GM06990 (cell line): ENCODE measurements at regions not wholly inside any gene's neighbourhood (a gene's known extent, or its start where the extent isn't known, plus 50 kb on each side); places are given as distances from the start of the nearest gene placed in this dataset.

Experiments used
- DNase-seq: peaks from one replicate; pipeline ENCODE4 v3.0.0-alpha.2; 2011; ENCODE audit not compliant: insufficient read length; ENCODE audit errors: extremely low read depth
- H3K27me3 ChIP-seq: replicated peaks from 2 replicates; pipeline ENCODE4 v1.6.0; 2011; ENCODE audit warnings: low read length; ENCODE audit not compliant: control insufficient read depth, insufficient read depth
- H3K36me3 ChIP-seq: 2 replicates; pipeline ENCODE4 v1.5.1; 2011; ENCODE audit warnings: low read length; ENCODE audit not compliant: control insufficient read depth, insufficient read depth
- H3K4me3 ChIP-seq: replicated peaks from 2 replicates; pipeline ENCODE4 v1.5.1; 2011; ENCODE audit warnings: low read depth, mild to moderate bottlenecking, control low read depth, low read length
- CTCF ChIP-seq: IDR thresholded peaks from 2 replicates; pipeline ENCODE4 v1.5.1; 2011; ENCODE audit warnings: low read length, control low read depth, mild to moderate bottlenecking, inconsistent platforms; ENCODE audit not compliant: insufficient read depth, poor library complexity, severe bottlenecking

- no peaks in the 10 kb centered on the region for H3K27me3 ChIP-seq
- DNase-seq = no peak
- no peak for TF ChIP-seq CTCF
- no peak overlapping the region for H3K4me3 ChIP-seq
- H3K36me3 ChIP-seq = no peaks in the 10 kb centered on the region
Observed at GRCh38 chr5:159630545-159630944, 285.7 kb upstream of the ADRA1B start.

- H3K36me3 ChIP-seq = no peaks in the 10 kb centered on the region
- no peaks in the 10 kb centered on the region for H3K27me3 ChIP-seq
- H3K4me3 ChIP-seq = no peak overlapping the region
- no peak for TF ChIP-seq CTCF
- DNase-seq = no peak
Observed at GRCh38 chr5:159631001-159631400, 285.3 kb upstream of the ADRA1B start.

GRCh38 chr5:159632866-159633265 lies 283.4 kb upstream of the ADRA1B start:
- no peaks in the 10 kb centered on the region for H3K27me3 ChIP-seq
- DNase-seq = no peak
- H3K36me3 ChIP-seq = no peaks in the 10 kb centered on the region
- no peak overlapping the region for H3K4me3 ChIP-seq
- no peak for TF ChIP-seq CTCF

GRCh38 chr5:159638481-159638880 lies 277.8 kb upstream of the ADRA1B start:
- Histone ChIP-seq H3K36me3 (no peaks in the 10 kb centered on the region), H3K27me3 (no peaks in the 10 kb centered on the region), H3K4me3 (no peak overlapping the region)
- DNase-seq = no peak
- no peak for TF ChIP-seq CTCF

- H3K27me3 ChIP-seq = no peaks in the 10 kb centered on the region
- H3K4me3 ChIP-seq = no peak overlapping the region
- no peak for DNase-seq
- no peaks in the 10 kb centered on the region for H3K36me3 ChIP-seq
- TF ChIP-seq CTCF = no peak
Observed at GRCh38 chr5:159638954-159639559, 277.2 kb upstream of the ADRA1B start.

GRCh38 chr5:159639590-159639989 lies 276.7 kb upstream of the ADRA1B start:
- TF ChIP-seq CTCF = no peak
- H3K27me3 ChIP-seq = no peaks in the 10 kb centered on the region
- no peaks in the 10 kb centered on the region for H3K36me3 ChIP-seq
- no peak overlapping the region for H3K4me3 ChIP-seq
- DNase-seq = no peak
